Urothelium cell line (cell line): ENCODE measurements at regions not wholly inside any gene's neighbourhood (a gene's known extent, or its start where the extent isn't known, plus 50 kb on each side); places are given as distances from the start of the nearest gene placed in this dataset.

Experiments used
- DNase-seq: peaks from one replicate; pipeline ENCODE4 v3.0.0; 2011; ENCODE audit warnings: low spot score, mixed read lengths
- FAIRE-seq: peaks from 2 replicates; lab custom pipeline; 2011; peaks lifted over from hg19 to GRCh38; lab: Jason Lieb, UNC

DNA sequence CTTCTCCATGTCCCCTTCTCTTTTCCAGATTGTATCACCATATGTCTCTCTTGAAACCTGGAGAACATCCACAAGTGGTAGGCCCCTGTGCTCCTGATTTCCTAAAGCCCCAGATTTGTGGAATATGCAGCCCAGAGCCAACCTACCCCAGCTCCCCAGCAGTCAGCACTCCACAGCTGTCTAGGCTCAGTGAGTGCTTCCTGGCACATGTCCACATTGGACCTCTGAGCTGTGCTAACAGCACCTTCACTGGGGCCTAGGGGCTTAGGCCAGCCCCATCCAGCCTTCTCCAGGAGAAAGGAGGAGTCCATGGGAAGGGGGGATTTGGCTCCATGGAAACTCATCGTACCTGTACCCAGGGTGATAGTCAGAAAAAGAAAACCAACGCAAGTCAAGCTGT is 192.7 kb downstream of the FGFR2 start:
- FAIRE-seq (no peak), DNase-seq (no peak)

DNA sequence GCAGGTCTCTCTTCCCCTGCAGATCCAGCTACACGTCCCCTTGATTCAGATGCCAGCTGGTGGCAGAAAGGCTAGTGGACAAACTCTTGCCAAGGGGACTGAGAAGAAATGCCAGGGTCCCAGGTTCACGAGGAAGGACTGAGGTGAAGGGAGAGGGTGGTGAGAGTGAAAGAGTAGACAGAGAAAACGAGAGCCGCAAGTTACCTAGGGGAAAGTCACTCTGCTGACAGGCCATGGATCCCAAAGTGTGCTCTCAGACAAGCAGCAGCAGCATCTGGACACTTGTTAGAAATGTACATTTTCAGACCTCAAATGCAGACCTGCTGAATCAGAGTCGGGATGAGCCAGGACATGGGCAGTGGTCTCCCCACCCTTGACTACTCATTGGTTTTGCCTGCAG is 192.3 kb downstream of the FGFR2 start:
- FAIRE-seq = no peak
- DNase-seq = no peak

DNA sequence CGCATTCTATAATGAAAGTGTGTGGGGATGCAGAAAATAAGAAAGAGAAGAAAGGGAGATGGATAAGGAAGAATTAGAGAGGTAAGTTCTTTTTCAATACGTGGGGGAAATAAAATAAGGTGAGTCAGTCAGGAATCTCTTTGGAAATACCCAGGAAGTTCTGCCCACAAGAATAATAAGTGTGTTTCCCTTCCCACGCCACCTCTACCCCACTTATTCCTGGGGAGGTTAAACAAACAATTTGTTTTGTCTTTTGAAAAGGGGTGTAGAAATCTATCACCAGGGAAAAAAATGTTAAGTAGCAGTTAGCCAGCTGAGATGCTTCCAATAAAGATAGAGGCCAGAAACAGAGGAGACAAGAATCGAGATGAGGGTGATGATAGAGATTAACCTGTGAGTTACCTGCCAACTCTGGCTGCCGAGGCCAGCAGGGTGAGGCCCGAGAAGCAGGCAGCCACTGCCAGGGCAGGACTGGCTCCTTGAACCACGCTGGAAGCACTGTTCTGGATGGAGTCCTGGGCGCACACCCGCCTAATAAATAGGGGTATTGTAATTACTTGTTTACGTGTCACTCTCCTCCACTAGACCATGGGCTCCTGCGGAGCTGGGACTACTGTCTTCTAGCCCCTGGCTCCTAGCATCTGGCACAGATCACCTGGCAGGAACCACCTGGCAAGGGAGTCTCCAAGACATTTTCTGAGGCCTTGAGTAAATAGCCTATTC is 191.3 kb downstream of the FGFR2 start:
- DNase-seq = no peak
- FAIRE-seq = no peak

DNA sequence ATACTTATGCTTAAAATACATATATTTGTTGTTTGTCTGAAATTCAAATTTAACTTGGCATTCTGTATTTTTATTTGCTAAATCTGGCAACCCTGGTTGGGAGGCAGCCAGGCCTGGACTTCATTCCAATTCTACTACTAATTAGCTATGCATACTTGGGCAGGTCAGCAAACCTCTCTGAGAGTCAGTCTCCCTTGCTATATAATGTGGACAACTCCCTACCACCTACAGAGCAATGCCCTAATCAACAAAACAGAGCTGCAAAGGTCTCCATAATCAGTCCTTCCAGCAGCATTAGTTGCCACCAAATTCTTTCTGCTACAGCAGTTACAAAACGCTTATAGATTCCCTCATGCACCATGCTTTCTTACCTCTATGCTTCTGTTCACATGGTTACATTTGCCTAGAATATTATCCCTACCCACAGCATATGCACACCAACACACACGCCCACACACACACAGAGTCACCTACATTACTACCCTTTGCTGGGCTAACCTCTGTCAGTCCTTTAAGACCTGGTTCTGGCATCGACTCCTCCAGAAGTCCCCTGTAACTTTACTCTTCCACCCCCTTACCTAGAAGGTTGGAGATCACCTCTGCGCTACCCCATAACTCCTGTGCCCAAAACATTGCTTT is 188.7 kb downstream of the FGFR2 start:
- DNase-seq = no peak
- no peak for FAIRE-seq

DNA sequence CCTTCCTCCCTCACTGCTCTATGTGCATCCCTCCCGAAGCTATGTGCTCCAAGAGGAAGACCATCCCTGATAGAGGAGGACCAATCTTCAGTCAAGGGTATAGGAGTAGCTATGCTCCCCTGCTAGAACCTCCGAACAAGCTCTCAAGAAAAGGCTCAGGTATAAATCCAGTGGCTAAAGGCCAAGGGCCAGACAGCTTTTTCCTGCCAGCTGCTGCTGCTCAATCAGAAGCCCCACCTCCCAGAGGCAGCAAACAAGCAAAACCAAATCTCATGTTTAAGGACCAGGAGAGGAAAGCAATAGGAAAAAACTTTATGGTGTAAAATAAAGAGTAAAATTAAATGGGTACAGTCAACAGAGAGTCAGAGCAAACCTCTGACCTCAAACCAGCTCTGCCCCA is 187.2 kb downstream of the FGFR2 start:
- FAIRE-seq (no peak), DNase-seq (no peak)

DNA sequence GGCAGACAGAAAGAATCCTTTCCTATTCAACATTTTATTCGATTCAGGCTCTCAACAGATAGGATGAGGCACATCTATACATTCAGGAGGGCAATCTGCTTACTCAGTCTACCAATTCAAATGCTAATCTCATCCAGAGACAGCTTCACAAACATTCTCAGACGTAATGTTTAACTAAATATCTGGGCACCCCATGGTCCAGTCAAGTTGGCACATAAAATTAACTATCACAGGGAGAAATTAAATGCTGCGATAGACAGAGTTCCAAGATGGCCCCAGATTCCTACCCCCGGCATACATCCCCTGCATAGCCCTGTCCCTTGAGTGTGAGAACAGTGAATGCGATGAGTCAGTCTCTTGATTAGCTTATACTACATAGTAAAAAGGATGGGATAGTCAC is 184.3 kb downstream of the FGFR2 start:
- FAIRE-seq = no peak

DNA sequence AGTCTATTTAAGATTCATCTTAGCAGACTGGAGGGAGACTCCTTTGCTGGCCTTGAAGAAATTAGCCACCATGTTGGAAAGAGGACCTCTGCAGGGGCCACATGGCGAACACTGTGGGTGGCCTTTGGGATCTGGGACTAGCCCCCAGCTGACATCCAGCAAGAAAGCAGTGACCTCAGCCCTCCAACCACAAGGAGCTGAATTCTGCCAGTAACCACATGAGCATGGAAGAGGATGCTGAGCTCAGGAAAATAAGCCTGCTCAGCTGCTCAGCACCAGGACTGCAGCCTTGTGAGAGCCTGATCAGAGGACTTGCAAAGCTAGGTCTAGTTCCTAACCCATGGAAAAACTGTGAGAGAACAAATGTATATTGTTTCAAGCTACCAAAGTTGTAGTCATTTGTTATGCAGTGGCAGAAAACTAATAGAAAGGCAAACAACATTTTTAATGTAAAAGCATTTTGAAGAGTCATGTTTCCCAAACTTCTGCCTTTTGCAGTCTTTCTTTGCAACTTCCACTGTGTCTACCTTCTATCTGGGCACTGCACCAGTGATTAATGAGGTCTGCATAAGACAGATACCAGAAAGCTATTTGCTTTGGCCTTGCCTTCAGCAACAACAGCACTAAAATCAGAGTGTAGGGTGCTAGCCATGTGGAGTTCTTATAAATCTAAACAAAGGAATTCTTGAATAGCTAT is 183.7 kb downstream of the FGFR2 start:
- FAIRE-seq (no peak), DNase-seq (no peak)

More for the DNA sequence above, 184.3 kb downstream of the FGFR2 start:
- DNase-seq = no peak

DNA sequence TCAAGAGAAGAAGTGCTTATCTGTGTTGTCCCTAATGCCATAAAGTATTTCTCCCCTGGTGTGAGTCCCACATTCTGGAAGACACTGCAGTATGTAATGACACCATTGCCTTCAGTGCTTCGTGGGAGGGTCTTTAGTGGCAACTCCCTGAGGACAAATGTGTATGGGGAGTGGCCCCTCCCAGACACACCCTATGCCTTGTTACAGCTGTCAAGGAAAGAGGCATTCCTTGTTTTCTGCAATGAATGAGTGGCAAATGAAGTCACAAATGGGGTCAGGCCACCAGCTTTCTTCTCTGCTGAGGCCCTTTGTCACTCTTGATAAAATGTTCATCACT is 183.2 kb downstream of the FGFR2 start:
- no peak for FAIRE-seq
- DNase-seq = no peak

DNA sequence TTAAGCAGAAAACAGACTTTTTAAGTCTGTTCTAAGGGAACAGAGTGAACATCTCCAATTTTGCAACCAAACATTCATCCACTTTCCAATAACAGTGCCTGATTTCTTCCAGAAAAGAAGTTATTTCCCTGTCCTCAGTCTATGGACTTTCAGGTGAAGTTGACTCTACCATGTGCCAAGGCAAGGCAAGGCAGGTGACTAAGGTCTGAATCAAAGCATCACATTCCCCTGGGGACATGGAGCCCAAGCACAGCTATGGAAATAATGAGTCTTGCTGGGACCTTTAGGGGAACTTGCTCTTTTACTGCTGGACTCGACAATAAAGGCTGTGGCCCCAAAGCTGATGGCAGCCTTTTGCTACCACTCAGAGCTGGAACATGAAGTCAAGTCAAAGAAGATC is 182.2 kb downstream of the FGFR2 start:
- no peak for FAIRE-seq
- DNase-seq = no peak

DNA sequence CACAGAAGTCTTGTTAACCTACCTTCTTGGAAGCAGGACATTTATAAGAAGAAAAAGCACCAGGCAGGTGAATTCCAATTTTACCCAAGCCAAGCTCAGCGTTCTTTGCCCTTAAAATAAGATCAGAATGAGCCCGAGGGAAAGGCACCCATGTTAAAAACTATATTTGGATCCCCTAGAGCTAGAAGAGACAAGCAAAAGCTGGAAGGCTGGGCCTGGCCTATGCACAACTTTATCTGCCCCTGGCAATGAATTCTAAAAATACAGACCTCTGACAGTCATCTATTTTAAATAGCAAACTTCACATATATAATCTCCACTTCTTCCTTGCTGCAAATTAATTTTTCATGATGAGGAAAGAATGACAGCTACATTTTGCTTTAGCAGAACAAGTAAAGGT is 180.9 kb downstream of the FGFR2 start:
- FAIRE-seq = no peak

DNA sequence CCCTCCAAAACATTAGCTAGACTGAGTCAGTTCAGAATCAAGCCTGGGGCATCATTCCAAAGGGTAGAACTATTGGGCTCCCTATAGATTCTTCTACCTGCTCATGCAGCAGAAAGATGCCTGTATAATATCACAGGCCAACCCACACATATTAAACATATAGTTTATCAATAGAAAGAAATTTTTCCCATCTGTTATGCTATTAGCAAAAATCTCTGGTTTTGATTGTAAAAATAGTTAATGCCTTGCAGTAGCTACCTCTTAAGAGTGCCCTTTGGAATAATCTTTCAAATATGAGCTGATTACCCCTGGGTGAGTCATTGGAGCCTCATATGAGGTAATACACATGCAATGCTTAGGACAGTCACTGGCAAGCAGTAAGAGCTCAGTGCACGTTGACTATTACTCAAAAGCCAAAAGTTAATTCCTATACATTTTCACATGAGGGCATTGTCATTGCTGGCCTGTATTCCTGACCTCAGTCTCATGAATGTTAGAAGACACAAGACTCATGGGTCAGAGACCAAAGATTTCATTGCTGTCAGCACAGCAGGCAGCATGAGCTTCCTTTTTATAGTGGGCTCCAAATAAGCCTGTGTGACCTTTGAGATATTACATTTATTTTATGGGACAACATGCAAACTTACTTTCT is 180.0 kb downstream of the FGFR2 start:
- FAIRE-seq = no peak

More for the DNA sequence above, 180.9 kb downstream of the FGFR2 start:
- DNase-seq = no peak

DNA sequence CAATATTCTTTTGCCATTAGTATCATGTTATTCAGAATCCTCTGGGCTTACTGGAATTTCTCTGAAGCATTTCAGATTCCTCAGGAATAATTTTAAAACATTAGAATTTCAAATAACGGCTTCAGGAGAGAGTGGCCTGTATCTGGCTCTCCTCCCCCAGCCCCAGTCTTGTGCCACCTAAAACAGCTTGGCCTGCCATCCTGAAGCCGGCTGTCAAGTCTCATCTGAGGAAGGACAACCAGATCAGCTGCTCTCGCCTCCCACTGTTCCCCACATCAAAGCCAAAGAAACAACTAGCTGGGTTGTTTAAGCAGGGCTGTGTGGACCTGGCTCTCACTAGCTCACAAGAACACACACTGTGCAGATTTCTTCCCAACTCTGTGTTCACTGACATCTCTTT is 178.2 kb downstream of the FGFR2 start:
- DNase-seq (no peak), FAIRE-seq (no peak)

More for the DNA sequence above, 180.0 kb downstream of the FGFR2 start:
- peak; percentile 31 for DNase-seq

DNA sequence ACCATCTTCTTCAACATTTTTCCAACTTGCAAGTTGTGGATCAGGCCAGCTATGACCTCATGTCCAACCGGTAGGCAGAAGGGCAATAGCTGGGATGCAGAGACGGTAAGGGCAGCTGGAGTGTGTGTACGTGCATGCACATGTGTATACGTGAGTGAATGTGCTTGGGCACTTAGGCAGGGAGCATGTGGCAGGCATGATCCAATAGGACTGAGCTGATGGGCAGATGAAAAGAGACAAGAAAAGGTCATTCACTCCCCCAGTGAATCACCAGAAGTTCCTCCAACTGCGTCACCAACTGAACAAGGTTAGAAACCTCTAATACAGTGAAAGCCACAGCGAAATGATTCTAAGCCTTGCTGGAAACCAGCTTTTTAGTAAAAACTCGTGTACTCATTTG is 176.1 kb downstream of the FGFR2 start:
- DNase-seq (no peak), FAIRE-seq (peak; percentile 75)

DNA sequence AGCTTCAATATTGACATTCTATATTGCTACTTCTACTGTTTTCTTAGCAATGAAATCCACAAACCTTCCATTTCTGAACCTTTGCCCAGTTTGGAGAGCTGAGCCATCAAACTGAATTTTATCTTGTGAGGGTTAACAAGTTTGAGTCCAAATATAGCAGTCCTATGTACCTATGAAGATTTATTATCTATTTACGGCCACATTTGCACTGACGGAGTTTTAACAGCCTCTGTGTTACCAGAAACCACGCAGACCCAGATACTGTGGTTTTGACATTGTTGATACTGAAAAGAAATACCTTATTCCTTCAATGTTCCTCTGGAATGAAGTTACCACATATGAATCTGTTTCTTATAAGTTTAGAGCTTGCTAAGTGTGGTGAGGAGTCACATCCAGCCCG is 172.6 kb downstream of the FGFR2 start:
- no peak for DNase-seq
- FAIRE-seq = no peak

DNA sequence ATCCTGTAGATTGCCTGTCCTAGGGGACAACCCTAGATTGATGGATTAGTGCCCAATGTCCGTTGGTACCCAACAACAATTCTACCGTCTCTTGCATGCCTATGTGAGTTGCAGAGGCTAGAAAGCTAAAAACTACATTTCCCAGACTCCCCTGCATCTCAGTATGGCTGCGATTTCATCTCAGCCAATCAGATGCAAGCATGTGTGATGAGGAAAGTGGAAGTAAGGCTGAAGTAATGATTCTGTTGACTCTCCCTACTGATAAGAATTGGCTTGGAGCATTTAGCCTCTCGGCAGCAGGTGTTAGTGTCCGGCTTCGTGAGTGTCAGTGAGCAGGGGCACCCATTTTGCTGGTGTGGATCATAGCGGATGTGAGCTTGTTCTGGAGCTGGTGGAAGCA is 171.9 kb downstream of the FGFR2 start:
- FAIRE-seq = no peak
- DNase-seq = no peak
